ENCODE measurements at regions not wholly inside any gene's neighbourhood (a gene's known extent, or its start where the extent isn't known, plus 50 kb on each side); places are given as distances from the start of the nearest gene placed in this dataset.

- no peak overlapping the region for H3K23ac ChIP-seq (ENCODE audit: low read length)
- no CpG with 5 or more reads among the region's 2 CpGs for WGBS (ENCODE audit: extremely low coverage, insufficient coverage, insufficient read length)
- peak overlapping the region; percentile 40 for H3K27ac ChIP-seq (ENCODE audit: low read depth, low read length)
- H4K12ac ChIP-seq (ENCODE audit: low read depth, low read length), result no peak overlapping the region
- no peaks in the 10 kb centered on the region for H3K9me3 ChIP-seq (ENCODE audit: insufficient read depth, low read depth, low read length)
- no peak overlapping the region for H2AK5ac ChIP-seq (ENCODE audit: low read length)
- no peak overlapping the region for H3K18ac ChIP-seq (ENCODE audit: low read length)
- no peak overlapping the region for H3K4me2 ChIP-seq (ENCODE audit: low read length)
- no peaks in the 10 kb centered on the region for H3K79me2 ChIP-seq (ENCODE audit: control insufficient read depth, insufficient read depth, low read length, poor library complexity)
- peak overlapping the region; percentile 88 for H2BK120ac ChIP-seq (ENCODE audit: insufficient read depth, low read length, poor library complexity)
- H3K4me1 ChIP-seq (ENCODE audit: control insufficient read depth in 1 of 2, insufficient read depth in 2 of 2, low read length in 2 of 2), result no peaks in the 10 kb centered on the region
- DNase-seq, result no peak
- H2BK12ac ChIP-seq (ENCODE audit: low read length), result peak overlapping the region; percentile 84
- no peaks in the 10 kb centered on the region for H3K27me3 ChIP-seq (ENCODE audit: insufficient read depth, low read length)
- H3K4me3 ChIP-seq (ENCODE audit: low read depth, low read length), result no peak overlapping the region
- peaks cover 13% of the 10 kb centered on the region for H3K79me1 ChIP-seq (ENCODE audit: low read length)
- peak overlapping the region; percentile 28 for H3K14ac ChIP-seq (ENCODE audit: low read length)
- H2BK5ac ChIP-seq (ENCODE audit: low read depth, low read length, poor library complexity), result peak overlapping the region; percentile 92
- H3K4ac ChIP-seq (ENCODE audit: low read depth, low read length), result no peak overlapping the region
- no peak overlapping the region for H3K9ac ChIP-seq (ENCODE audit: low read length)
- no peak overlapping the region for H4K8ac ChIP-seq (ENCODE audit: low read depth, low read length)
- no peak overlapping the region for H2AFZ ChIP-seq (ENCODE audit: insufficient read depth, low read length, poor library complexity)
- no peaks in the 10 kb centered on the region for H3K36me3 ChIP-seq (ENCODE audit: control insufficient read depth in 1 of 2, insufficient read depth in 2 of 2, low read length in 2 of 2)
- peak overlapping the region; percentile 65 for H4K91ac ChIP-seq (ENCODE audit: low read depth, low read length)
Measured at GRCh38 chr13:76697288-76697687, 188.9 kb downstream of the KCTD12 start.

- Histone ChIP-seq H4K91ac (ENCODE audit: low read depth, low read length) (peak overlapping the region; percentile 50), H3K36me3 (ENCODE audit: control insufficient read depth in 1 of 2, insufficient read depth in 2 of 2, low read length in 2 of 2) (no peaks in the 10 kb centered on the region), H2BK5ac (ENCODE audit: low read depth, low read length, poor library complexity) (peak overlapping the region; percentile 18), H3K18ac (ENCODE audit: low read length) (no peak overlapping the region), H3K79me1 (ENCODE audit: low read length) (peaks cover 13% of the 10 kb centered on the region), H3K27me3 (ENCODE audit: insufficient read depth, low read length) (no peaks in the 10 kb centered on the region), H3K27ac (ENCODE audit: low read depth, low read length) (peak overlapping the region; percentile 91), H4K8ac (ENCODE audit: low read depth, low read length) (peak overlapping the region; percentile 26), H2AFZ (ENCODE audit: insufficient read depth, low read length, poor library complexity) (no peak overlapping the region), H3K23ac (ENCODE audit: low read length) (no peak overlapping the region), H3K14ac (ENCODE audit: low read length) (peak overlapping the region; percentile 20), H2AK5ac (ENCODE audit: low read length) (no peak overlapping the region), H3K4ac (ENCODE audit: low read depth, low read length) (no peak overlapping the region), H3K4me3 (ENCODE audit: low read depth, low read length) (no peak overlapping the region), H3K9ac (ENCODE audit: low read length) (no peak overlapping the region), H3K4me2 (ENCODE audit: low read length) (no peak overlapping the region), H3K4me1 (ENCODE audit: control insufficient read depth in 1 of 2, insufficient read depth in 2 of 2, low read length in 2 of 2) (no peaks in the 10 kb centered on the region), H3K9me3 (ENCODE audit: insufficient read depth, low read depth, low read length) (no peaks in the 10 kb centered on the region), H2BK12ac (ENCODE audit: low read length) (peak overlapping the region; percentile 42), H2BK120ac (ENCODE audit: insufficient read depth, low read length, poor library complexity) (peak overlapping the region; percentile 64), H4K12ac (ENCODE audit: low read depth, low read length) (no peak overlapping the region), H3K79me2 (ENCODE audit: control insufficient read depth, insufficient read depth, low read length, poor library complexity) (no peaks in the 10 kb centered on the region)
- WGBS (ENCODE audit: extremely low coverage, insufficient coverage, insufficient read length), result no CpG with 5 or more reads among the region's 3 CpGs
- peak in 1 of 2 donors; percentile 28 for DNase-seq
Measured at GRCh38 chr13:76696370-76696769, 189.8 kb downstream of the KCTD12 start.

GRCh38 chr13:76693086-76693485 is 193.1 kb downstream of the KCTD12 start:
- no peaks in the 10 kb centered on the region for H3K9me3 ChIP-seq (ENCODE audit: insufficient read depth, low read depth, low read length)
- no peak overlapping the region for H2BK5ac ChIP-seq (ENCODE audit: low read depth, low read length, poor library complexity)
- no peaks in the 10 kb centered on the region for H3K27me3 ChIP-seq (ENCODE audit: insufficient read depth, low read length)
- peaks cover 10% of the 10 kb centered on the region for H3K79me1 ChIP-seq (ENCODE audit: low read length)
- no peak overlapping the region for H3K18ac ChIP-seq (ENCODE audit: low read length)
- H2BK120ac ChIP-seq (ENCODE audit: insufficient read depth, low read length, poor library complexity), result no peak overlapping the region
- no peak overlapping the region for H3K4ac ChIP-seq (ENCODE audit: low read depth, low read length)
- no peak overlapping the region for H4K91ac ChIP-seq (ENCODE audit: low read depth, low read length)
- H3K4me2 ChIP-seq (ENCODE audit: low read length), result no peak overlapping the region
- DNase-seq, result no peak
- no CpG with 5 or more reads among the region's 2 CpGs for WGBS (ENCODE audit: extremely low coverage, insufficient coverage, insufficient read length)
- H3K4me1 ChIP-seq (ENCODE audit: control insufficient read depth in 1 of 2, insufficient read depth in 2 of 2, low read length in 2 of 2), result no peaks in the 10 kb centered on the region
- H3K27ac ChIP-seq (ENCODE audit: low read depth, low read length), result no peak overlapping the region
- no peaks in the 10 kb centered on the region for H3K36me3 ChIP-seq (ENCODE audit: control insufficient read depth in 1 of 2, insufficient read depth in 2 of 2, low read length in 2 of 2)
- H4K12ac ChIP-seq (ENCODE audit: low read depth, low read length), result no peak overlapping the region
- H4K8ac ChIP-seq (ENCODE audit: low read depth, low read length), result no peak overlapping the region
- H3K4me3 ChIP-seq (ENCODE audit: low read depth, low read length), result no peak overlapping the region
- H2AK5ac ChIP-seq (ENCODE audit: low read length), result no peak overlapping the region
- no peak overlapping the region for H2AFZ ChIP-seq (ENCODE audit: insufficient read depth, low read length, poor library complexity)
- no peaks in the 10 kb centered on the region for H3K79me2 ChIP-seq (ENCODE audit: control insufficient read depth, insufficient read depth, low read length, poor library complexity)
- H3K9ac ChIP-seq (ENCODE audit: low read length), result no peak overlapping the region
- H3K14ac ChIP-seq (ENCODE audit: low read length), result no peak overlapping the region
- no peak overlapping the region for H3K23ac ChIP-seq (ENCODE audit: low read length)
- H2BK12ac ChIP-seq (ENCODE audit: low read length), result no peak overlapping the region

- no peak overlapping the region for H4K91ac ChIP-seq (ENCODE audit: low read depth, low read length)
- no CpG with 5 or more reads among the region's 1 CpG for WGBS (ENCODE audit: extremely low coverage, insufficient coverage, insufficient read length)
- H3K9me3 ChIP-seq (ENCODE audit: insufficient read depth, low read depth, low read length), result no peaks in the 10 kb centered on the region
- no peak overlapping the region for H3K4me2 ChIP-seq (ENCODE audit: low read length)
- peak in 1 of 2 donors; percentile 57 for DNase-seq
- no peak overlapping the region for H2AFZ ChIP-seq (ENCODE audit: insufficient read depth, low read length, poor library complexity)
- no peak overlapping the region for H2BK5ac ChIP-seq (ENCODE audit: low read depth, low read length, poor library complexity)
- no peak overlapping the region for H3K27ac ChIP-seq (ENCODE audit: low read depth, low read length)
- H3K27me3 ChIP-seq (ENCODE audit: insufficient read depth, low read length), result no peaks in the 10 kb centered on the region
- H2BK120ac ChIP-seq (ENCODE audit: insufficient read depth, low read length, poor library complexity), result no peak overlapping the region
- no peaks in the 10 kb centered on the region for H3K79me2 ChIP-seq (ENCODE audit: control insufficient read depth, insufficient read depth, low read length, poor library complexity)
- H4K8ac ChIP-seq (ENCODE audit: low read depth, low read length), result no peak overlapping the region
- H2AK5ac ChIP-seq (ENCODE audit: low read length), result no peak overlapping the region
- no peak overlapping the region for H3K9ac ChIP-seq (ENCODE audit: low read length)
- H3K14ac ChIP-seq (ENCODE audit: low read length), result no peak overlapping the region
- H3K79me1 ChIP-seq (ENCODE audit: low read length), result peaks cover 11% of the 10 kb centered on the region
- H4K12ac ChIP-seq (ENCODE audit: low read depth, low read length), result no peak overlapping the region
- no peak overlapping the region for H3K23ac ChIP-seq (ENCODE audit: low read length)
- H3K4ac ChIP-seq (ENCODE audit: low read depth, low read length), result no peak overlapping the region
- no peak overlapping the region for H3K4me3 ChIP-seq (ENCODE audit: low read depth, low read length)
- H3K18ac ChIP-seq (ENCODE audit: low read length), result no peak overlapping the region
- H3K4me1 ChIP-seq (ENCODE audit: control insufficient read depth in 1 of 2, insufficient read depth in 2 of 2, low read length in 2 of 2), result no peaks in the 10 kb centered on the region
- no peaks in the 10 kb centered on the region for H3K36me3 ChIP-seq (ENCODE audit: control insufficient read depth in 1 of 2, insufficient read depth in 2 of 2, low read length in 2 of 2)
- H2BK12ac ChIP-seq (ENCODE audit: low read length), result no peak overlapping the region
Measured at GRCh38 chr13:76692346-76692745, 193.9 kb downstream of the KCTD12 start.

Measured in trophoblast cell (in vitro differentiated cells and primary cell).